GM21528 (cell line): ENCODE measurements at regions not wholly inside any gene's neighbourhood (a gene's known extent, or its start where the extent isn't known, plus 50 kb on each side); places are given as distances from the start of the nearest gene placed in this dataset.
A peak's percentile ranks its signal among the peaks of the same experiment; 100 is the strongest.
"Not testable (repeated sequence)": the region's sequence is repeated elsewhere in the genome, so short reads cannot be mapped to it uniquely, and the experiment has no call there.

Experiments
- ATAC-seq: cut with Tn5 transposase; IDR thresholded peaks from one replicate; pipeline ENCODE4 v1.9.1; 2021; ENCODE audit warnings: mild to moderate bottlenecking, moderate library complexity; ENCODE audit not compliant: unreplicated experiment, low FRiP score

- no peak for ATAC-seq
These were observed 465.3 kb downstream of the REEP3 start for GRCh38 chr10:63986536-63986935.

GRCh38 chr10:63987212-63987611, 466.0 kb downstream of the REEP3 start:
- ATAC-seq: no peak

GRCh38 chr10:63994371-63994770, 473.2 kb downstream of the REEP3 start:
- no peak for ATAC-seq

GRCh38 chr10:64007157-64007556, 486.0 kb downstream of the REEP3 start:
- no peak for ATAC-seq

GRCh38 chr10:64010711-64011110, 489.5 kb downstream of the REEP3 start:
- no peak for ATAC-seq

GRCh38 chr10:64011912-64012714, 490.9 kb downstream of the REEP3 start:
- no peak for ATAC-seq

- ATAC-seq: no peak
These were observed 493.1 kb downstream of the REEP3 start for GRCh38 chr10:64014281-64014680.

- no peak for ATAC-seq
These were observed 502.8 kb downstream of the REEP3 start for GRCh38 chr10:64023926-64024470.

GRCh38 chr10:64033711-64034110, 512.5 kb downstream of the REEP3 start:
- no peak for ATAC-seq

- ATAC-seq: no peak
These were observed 515.2 kb downstream of the REEP3 start for GRCh38 chr10:64036321-64036930.

GRCh38 chr10:64037071-64037661, 516.0 kb downstream of the REEP3 start:
- ATAC-seq: no peak

GRCh38 chr10:64038107-64038506, 516.9 kb downstream of the REEP3 start:
- no peak for ATAC-seq

GRCh38 chr10:64039198-64039597, 518.0 kb downstream of the REEP3 start:
- no peak for ATAC-seq

- ATAC-seq: peak; percentile 30
These were observed 519.6 kb downstream of the REEP3 start for GRCh38 chr10:64040781-64041180.

- peak; percentile 97 for ATAC-seq
These were observed 520.2 kb downstream of the REEP3 start for GRCh38 chr10:64041185-64041988.

- no peak for ATAC-seq
These were observed 520.8 kb downstream of the REEP3 start for GRCh38 chr10:64041989-64042490.

GRCh38 chr10:64044098-64044497, 522.9 kb downstream of the REEP3 start:
- no peak for ATAC-seq

GRCh38 chr10:64044957-64045632, 523.9 kb downstream of the REEP3 start:
- ATAC-seq: not testable (repeated sequence)

GRCh38 chr10:64054392-64054791, 533.2 kb downstream of the REEP3 start:
- no peak for ATAC-seq

GRCh38 chr10:64059884-64060283, 538.7 kb downstream of the REEP3 start:
- no peak for ATAC-seq
